Fibroblast of pulmonary artery (primary cell): ENCODE measurements at regions not wholly inside any gene's neighbourhood (a gene's known extent, or its start where the extent isn't known, plus 50 kb on each side); places are given as distances from the start of the nearest gene placed in this dataset.

Source experiments
- DNase-seq: peaks from one replicate; pipeline ENCODE4 v3.0.0-alpha.2; 2010; ENCODE audit warnings: low read depth
- H3K4me3 ChIP-seq: replicated peaks from 2 replicates; pipeline ENCODE4 v1.5.1; 2011; ENCODE audit warnings: low read depth, mild to moderate bottlenecking, control low read depth, low read length, moderate library complexity
- CTCF ChIP-seq: IDR thresholded peaks from 2 replicates; pipeline ENCODE4 v1.5.1; 2011; ENCODE audit warnings: mild to moderate bottlenecking, control low read depth, low read length, inconsistent platforms; ENCODE audit errors: missing control alignments

- DNase-seq, result no peak
- TF ChIP-seq CTCF, result no peak
- H3K4me3 ChIP-seq, result no peak overlapping the region
These were observed 249.1 kb upstream of the PPFIA2 start for GRCh38 chr12:82008251-82008650.

GRCh38 chr12:81998761-81999378 is 239.7 kb upstream of the PPFIA2 start:
- no peak for TF ChIP-seq CTCF
- peak; percentile 23 for DNase-seq
- no peak overlapping the region for H3K4me3 ChIP-seq

- no peak for DNase-seq
- H3K4me3 ChIP-seq, result no peak overlapping the region
- no peak for TF ChIP-seq CTCF
These were observed 233.3 kb upstream of the PPFIA2 start for GRCh38 chr12:81992461-81992860.

- no peak for DNase-seq
- TF ChIP-seq CTCF, result no peak
- H3K4me3 ChIP-seq, result no peak overlapping the region
These were observed 232.7 kb upstream of the PPFIA2 start for GRCh38 chr12:81991868-81992267.

- no peak overlapping the region for H3K4me3 ChIP-seq
- no peak for TF ChIP-seq CTCF
- no peak for DNase-seq
These were observed 229.2 kb upstream of the PPFIA2 start for GRCh38 chr12:81988362-81988761.

GRCh38 chr12:81987371-81987770 is 228.2 kb upstream of the PPFIA2 start:
- no peak overlapping the region for H3K4me3 ChIP-seq
- no peak for DNase-seq
- TF ChIP-seq CTCF, result no peak

- DNase-seq, result no peak
- H3K4me3 ChIP-seq, result no peak overlapping the region
- no peak for TF ChIP-seq CTCF
These were observed 217.5 kb upstream of the PPFIA2 start for GRCh38 chr12:81976661-81977060.
